Chondrocyte (in vitro differentiated cells): ENCODE measurements at regions not wholly inside any gene's neighbourhood (a gene's known extent, or its start where the extent isn't known, plus 50 kb on each side); places are given as distances from the start of the nearest gene placed in this dataset.

Experiments used
- DNase-seq: peaks from one replicate; pipeline ENCODE4 v3.0.0; 2021; ENCODE audit warnings: mixed read lengths, low spot score
- H3K27ac Mint-ChIP-seq: one replicate; pipeline ENCODE4 v1.8.0; 2021; ENCODE audit warnings: mild to moderate bottlenecking, moderate library complexity, mixed read lengths; ENCODE audit not compliant: unreplicated experiment
- H3K27me3 Mint-ChIP-seq: 2 replicates; pipeline ENCODE4 v1.8.0; 2021; ENCODE audit warnings: low read depth, mixed read lengths
- H3K36me3 Mint-ChIP-seq: 2 replicates; pipeline ENCODE4 v1.8.0; 2021; ENCODE audit warnings: low read depth, mixed read lengths
- H3K4me1 Mint-ChIP-seq: 2 replicates; pipeline ENCODE4 v1.8.0; 2021; ENCODE audit warnings: low read depth, mild to moderate bottlenecking, mixed read lengths
- H3K4me3 Mint-ChIP-seq: one replicate; pipeline ENCODE4 v1.8.0; 2021; ENCODE audit warnings: mild to moderate bottlenecking, moderate library complexity, mixed read lengths; ENCODE audit not compliant: unreplicated experiment
- H3K9me3 Mint-ChIP-seq: 2 replicates; pipeline ENCODE4 v1.8.0; 2021; ENCODE audit warnings: low read depth, mixed read lengths
- TF ChIP-seq, protein P1 (sequence below): fragments of 200-600 bp; sonication (generic); IDR thresholded peaks from 2 replicates; pipeline ENCODE4 v1.5.0; 2021; ENCODE audit warnings: antibody characterized with exemption, mild to moderate bottlenecking, moderate library complexity

GRCh38 chr9:90455316-90455715 is 187.3 kb downstream of the DIRAS2 start:
- peaks cover 3% of the 10 kb centered on the region for H3K9me3 Mint-ChIP-seq
- peak overlapping the region; percentile 41 for H3K27ac Mint-ChIP-seq
- no peaks in the 10 kb centered on the region for H3K36me3 Mint-ChIP-seq
- peaks cover 20% of the 10 kb centered on the region for H3K4me1 Mint-ChIP-seq
- TF ChIP-seq, protein P1, sequence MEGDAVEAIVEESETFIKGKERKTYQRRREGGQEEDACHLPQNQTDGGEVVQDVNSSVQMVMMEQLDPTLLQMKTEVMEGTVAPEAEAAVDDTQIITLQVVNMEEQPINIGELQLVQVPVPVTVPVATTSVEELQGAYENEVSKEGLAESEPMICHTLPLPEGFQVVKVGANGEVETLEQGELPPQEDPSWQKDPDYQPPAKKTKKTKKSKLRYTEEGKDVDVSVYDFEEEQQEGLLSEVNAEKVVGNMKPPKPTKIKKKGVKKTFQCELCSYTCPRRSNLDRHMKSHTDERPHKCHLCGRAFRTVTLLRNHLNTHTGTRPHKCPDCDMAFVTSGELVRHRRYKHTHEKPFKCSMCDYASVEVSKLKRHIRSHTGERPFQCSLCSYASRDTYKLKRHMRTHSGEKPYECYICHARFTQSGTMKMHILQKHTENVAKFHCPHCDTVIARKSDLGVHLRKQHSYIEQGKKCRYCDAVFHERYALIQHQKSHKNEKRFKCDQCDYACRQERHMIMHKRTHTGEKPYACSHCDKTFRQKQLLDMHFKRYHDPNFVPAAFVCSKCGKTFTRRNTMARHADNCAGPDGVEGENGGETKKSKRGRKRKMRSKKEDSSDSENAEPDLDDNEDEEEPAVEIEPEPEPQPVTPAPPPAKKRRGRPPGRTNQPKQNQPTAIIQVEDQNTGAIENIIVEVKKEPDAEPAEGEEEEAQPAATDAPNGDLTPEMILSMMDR, result no peak
- no peaks in the 10 kb centered on the region for H3K27me3 Mint-ChIP-seq
- H3K4me3 Mint-ChIP-seq, result no peak overlapping the region
- DNase-seq, result no peak

DNA sequence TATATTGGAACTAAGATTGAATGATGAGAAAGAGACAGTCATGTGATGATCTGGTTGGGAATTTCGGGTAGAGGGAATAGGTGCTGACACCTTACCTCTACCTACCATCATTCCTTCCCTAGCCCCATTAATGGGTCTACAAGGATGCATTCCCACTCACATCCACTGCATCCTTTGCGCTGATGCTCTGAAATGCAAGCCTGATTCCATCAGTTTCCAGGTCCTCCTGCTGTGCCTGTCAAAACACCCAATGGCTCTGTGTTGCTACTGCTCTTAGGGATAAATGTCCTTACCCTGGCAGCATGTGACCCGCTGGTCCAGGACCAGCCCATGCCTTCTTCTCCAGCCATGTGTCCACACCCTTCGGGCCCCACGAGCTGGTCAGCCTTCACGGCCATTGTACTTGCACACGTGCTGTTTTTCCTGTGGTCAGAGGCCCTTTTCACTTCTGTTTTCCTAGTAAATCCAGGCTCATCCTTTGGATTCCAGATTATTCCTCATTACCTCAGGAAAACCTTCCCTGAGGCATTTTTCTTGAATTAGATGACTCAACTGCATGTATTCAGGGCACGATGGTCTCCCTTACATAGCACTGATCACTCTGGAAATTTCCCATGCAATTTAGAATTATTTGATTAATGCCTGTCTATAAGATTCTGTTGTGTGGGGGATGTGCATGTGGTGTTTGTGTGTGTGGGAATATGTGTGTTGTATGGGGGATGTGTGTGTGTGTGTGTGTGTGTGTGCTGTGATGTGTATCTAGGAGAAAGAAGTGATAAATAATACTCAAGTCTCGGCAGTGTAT is 185.0 kb downstream of the DIRAS2 start:
- Mint-ChIP-seq H3K9me3 (peaks cover 5% of the 10 kb centered on the region), H3K27ac (peak overlapping the region; percentile 50), H3K36me3 (peaks cover 1% of the 10 kb centered on the region), H3K4me1 (peaks cover 20% of the 10 kb centered on the region), H3K4me3 (no peak overlapping the region), H3K27me3 (no peaks in the 10 kb centered on the region)
- TF ChIP-seq, protein P1, result no peak
- DNase-seq, result no peak

DNA sequence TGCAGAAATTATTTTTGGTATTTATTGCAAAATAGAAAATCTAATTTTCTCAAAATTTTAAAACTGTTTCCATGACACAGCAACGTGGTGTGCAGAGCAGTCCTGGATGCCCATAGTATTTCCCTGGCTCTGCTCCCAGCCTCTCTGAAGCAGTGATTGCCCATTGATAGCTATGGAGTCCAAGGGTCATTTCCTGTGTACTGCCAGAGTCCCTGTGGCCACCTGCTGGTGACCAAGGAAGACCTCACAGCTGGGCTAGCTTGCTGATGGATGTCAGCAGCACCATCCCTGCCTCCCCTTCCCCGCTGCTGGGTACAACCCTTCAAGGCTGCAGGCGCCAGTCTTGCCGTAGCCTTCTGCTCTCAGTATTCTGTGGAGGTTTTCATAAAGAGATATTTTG is 184.1 kb downstream of the DIRAS2 start:
- no peak overlapping the region for H3K27ac Mint-ChIP-seq
- TF ChIP-seq, protein P1, result peak; percentile 57
- H3K36me3 Mint-ChIP-seq, result peaks cover 1% of the 10 kb centered on the region
- H3K4me1 Mint-ChIP-seq, result peaks cover 20% of the 10 kb centered on the region
- no peak overlapping the region for H3K4me3 Mint-ChIP-seq
- H3K27me3 Mint-ChIP-seq, result no peaks in the 10 kb centered on the region
- peaks cover 5% of the 10 kb centered on the region for H3K9me3 Mint-ChIP-seq
- DNase-seq, result no peak

DNA sequence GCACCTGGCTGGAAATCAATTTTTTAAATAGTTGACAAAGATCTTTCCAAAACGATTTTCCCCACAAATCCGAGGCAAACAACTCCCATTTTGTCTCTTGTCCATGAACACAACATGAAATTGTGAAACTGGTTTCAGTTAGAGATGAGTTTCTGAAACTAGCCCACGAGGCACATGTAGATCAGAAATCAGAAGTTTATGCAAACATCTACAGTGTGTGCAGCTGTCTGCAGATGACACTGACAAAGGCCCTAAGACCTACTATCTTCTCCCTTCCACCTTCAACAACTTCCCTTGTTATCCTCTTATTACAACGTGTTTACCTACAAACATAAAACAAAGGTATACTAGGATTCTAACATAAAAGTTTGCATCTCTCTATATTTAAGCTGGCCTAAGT is 183.3 kb downstream of the DIRAS2 start:
- Mint-ChIP-seq H3K4me1 (peaks cover 20% of the 10 kb centered on the region), H3K9me3 (peaks cover 5% of the 10 kb centered on the region), H3K4me3 (no peak overlapping the region), H3K27ac (no peak overlapping the region), H3K36me3 (peaks cover 1% of the 10 kb centered on the region), H3K27me3 (no peaks in the 10 kb centered on the region)
- TF ChIP-seq, protein P1, result no peak
- no peak for DNase-seq

- Mint-ChIP-seq H3K9me3 (peaks cover 5% of the 10 kb centered on the region), H3K27me3 (no peaks in the 10 kb centered on the region), H3K4me1 (peaks cover 17% of the 10 kb centered on the region), H3K4me3 (no peak overlapping the region), H3K27ac (no peak overlapping the region), H3K36me3 (peaks cover 1% of the 10 kb centered on the region)
- no peak for DNase-seq
- TF ChIP-seq, protein P1, result no peak
Measured at GRCh38 chr9:90460220-90460619, 182.4 kb downstream of the DIRAS2 start.
